ENCODE measurements at regions not wholly inside any gene's neighbourhood (a gene's known extent, or its start where the extent isn't known, plus 50 kb on each side); places are given as distances from the start of the nearest gene placed in this dataset.

DNA sequence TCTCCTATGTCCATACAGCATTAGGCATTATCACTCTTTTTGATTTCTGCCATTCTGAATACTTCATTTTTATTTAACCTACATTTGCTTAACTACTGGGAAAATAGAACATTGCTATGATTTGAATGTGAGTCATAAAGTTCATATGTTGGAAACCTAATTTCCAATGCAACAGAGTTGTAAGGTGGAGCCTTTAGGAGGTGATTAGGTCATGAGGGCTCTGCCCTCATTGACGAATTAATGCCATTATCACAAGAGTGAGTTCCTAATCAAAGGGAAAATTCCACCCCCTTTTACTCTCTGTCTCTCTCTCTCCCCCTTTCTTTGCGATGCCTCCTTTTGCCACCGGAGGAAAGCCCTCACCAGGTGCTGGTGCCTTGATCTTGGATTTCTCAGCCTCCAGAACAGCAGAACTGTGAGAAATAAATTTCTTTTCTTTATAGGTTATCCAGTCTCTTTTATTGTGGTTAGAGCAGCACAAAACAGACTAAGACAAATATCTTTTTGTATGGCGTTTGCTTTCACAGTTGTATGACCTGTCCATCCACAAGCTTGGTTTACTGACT lies 180.1 kb upstream of the ARID2 start:
- no peak for DNase-seq

GRCh38 chr12:45553204-45553603 lies 176.3 kb upstream of the ARID2 start:
- no peak for DNase-seq

GRCh38 chr12:45557016-45557415 lies 172.5 kb upstream of the ARID2 start:
- no peak for DNase-seq

DNA sequence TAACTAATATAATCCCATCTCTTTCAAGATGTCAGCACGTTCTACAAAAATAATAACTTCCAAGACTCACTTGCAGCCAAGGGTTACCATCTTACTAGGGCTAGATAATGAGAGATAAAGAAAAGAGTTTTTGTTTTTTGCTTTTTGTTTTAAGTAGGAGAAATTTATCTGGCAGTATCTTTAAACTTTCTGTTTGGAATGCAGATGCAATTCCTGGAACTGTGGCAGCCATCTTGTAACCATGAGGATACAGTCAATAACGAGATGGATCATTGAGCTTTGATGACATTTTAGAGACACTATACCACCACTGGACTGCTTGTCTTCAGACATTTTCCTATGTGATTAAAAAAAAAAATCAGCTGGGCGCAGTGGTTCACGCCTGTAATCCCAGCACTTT lies 171.2 kb upstream of the ARID2 start:
- no peak for DNase-seq

DNA sequence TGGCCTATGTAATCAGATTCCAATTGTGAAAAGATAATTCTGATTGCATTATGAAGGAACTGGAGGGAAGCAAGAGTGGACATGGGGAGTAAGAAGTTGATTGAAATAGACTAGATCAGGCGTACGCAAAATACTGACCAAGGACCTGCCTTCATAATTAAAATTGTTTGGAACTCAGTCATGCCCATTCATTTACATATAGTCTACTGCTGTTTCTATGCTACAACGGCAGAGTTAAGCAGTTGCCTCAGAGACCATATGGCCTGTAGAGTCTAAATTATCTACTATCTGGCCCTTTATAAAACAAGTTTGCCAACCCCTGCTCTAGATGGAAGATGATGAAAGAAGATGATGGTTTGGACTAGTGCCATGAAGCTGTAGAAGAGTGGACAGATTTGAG lies 170.0 kb upstream of the ARID2 start:
- no peak for DNase-seq

GRCh38 chr12:45560689-45561088 lies 168.8 kb upstream of the ARID2 start:
- no peak for DNase-seq

GRCh38 chr12:45561488-45561887 lies 168.0 kb upstream of the ARID2 start:
- no peak for DNase-seq

DNA sequence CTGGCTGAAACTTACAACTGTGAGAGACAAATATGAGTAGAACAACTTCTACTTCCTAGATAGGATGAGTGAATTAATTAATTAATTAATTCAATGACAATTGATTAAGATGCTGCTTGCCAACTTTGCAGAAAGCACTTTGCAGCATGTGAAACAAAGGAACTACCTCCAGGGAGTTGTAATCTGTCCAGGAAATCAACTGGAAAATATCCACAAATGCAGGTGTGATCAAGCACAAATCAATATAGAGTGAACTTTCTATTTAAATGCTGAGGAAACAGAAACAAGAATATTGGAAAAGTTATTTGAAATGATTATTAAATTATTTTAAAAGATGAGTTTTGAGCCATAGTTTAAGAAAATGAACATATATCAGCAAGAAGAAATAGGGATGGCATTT lies 163.9 kb upstream of the ARID2 start:
- DNase-seq = no peak

DNA sequence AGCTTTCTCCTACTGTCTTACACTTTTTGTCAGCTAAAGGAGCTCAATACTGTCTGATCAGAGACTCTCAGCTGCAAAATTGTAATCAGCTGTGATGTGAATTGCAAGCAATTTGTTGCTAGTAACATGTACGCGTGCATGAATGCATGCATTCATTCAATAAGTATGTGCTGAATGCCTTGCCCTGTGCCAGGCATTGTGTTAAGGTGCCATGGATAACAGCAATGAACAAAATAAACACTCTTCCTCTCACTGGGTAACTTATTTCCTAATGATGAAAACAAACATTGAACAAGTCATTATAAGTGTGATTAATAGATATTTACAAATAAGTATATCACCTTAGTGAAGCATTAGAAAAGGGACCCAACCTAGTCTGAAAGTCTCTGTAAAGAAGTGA lies 163.2 kb upstream of the ARID2 start:
- DNase-seq = no peak

DNA sequence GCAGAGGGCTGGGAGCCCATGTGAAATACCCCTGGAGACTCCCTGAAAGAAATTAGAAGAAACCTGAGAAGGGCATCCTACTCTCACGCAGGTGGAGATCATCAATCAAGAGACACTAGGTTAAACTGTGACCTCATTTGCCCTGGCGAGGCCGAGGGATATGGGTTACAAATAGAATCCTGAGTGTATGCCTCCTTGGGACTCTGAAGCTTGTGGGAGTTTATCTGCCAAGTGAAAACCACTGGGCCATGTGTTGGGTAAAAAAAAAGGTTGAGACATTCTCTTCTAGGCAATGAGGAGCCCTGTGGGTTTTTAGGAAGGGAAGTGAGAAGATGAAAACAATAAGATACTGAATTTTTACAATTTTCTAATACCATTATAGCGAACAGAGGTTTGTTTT lies 160.7 kb upstream of the ARID2 start:
- no peak for DNase-seq

DNA sequence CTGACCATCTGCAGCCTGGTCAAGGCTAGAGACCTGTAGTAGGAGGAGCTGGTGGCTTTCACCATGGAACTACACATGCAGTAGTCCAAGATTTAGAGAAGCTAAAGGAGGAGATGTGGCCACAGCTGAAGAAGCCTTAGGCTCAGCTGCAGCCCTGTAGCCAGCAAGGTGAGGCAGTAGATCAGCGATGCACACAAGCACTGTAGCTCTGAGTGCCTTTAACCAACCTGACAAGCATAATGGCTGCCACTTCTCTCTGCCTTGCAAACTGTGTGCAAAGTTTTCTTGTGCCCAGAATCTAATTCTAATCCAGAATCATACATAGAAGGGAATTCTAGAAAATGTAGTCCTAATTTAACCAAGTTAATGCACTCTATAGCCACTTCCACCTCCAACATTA lies 159.0 kb upstream of the ARID2 start:
- DNase-seq = no peak

DNA sequence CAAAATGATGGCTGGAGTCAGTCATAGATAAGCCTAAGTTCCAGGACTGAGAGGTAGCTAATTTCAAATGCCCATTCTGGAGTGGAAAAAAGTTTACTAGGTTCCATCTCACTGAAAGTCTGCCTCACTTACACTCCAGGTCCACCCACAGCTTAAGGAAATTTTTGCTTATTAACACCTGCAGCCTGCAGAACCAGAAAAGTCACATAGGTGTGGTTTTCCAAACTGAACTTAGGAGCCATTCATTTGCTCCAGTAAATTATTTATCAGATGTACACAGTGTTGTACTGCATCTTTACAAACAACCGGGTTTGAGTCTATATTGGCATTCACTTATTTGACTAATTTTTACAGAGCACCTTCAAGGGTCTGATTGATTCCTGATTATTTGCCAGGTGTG lies 157.4 kb upstream of the ARID2 start:
- no peak for DNase-seq

DNA sequence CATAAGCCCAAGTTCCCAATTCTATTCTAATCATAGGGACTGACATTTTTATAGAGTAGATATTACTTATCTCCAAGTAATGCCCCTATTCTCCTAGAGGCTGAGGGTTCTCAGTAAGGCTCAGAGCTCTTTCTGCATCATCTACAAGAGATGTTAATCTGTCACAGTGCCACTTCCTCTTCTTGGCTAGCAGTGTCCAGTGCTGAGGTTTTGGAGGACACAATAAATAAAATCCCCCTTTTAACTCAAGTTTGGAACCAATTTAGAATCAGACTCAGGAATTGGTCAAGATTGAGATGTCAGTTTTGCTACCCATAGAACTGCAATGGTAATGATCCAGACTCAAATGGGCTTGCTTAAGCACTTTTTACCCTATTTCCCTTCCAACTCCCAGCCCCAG lies 154.1 kb upstream of the ARID2 start:
- DNase-seq = no peak

- no peak for DNase-seq
These were observed 153.6 kb upstream of the ARID2 start for GRCh38 chr12:45575823-45576475.

DNA sequence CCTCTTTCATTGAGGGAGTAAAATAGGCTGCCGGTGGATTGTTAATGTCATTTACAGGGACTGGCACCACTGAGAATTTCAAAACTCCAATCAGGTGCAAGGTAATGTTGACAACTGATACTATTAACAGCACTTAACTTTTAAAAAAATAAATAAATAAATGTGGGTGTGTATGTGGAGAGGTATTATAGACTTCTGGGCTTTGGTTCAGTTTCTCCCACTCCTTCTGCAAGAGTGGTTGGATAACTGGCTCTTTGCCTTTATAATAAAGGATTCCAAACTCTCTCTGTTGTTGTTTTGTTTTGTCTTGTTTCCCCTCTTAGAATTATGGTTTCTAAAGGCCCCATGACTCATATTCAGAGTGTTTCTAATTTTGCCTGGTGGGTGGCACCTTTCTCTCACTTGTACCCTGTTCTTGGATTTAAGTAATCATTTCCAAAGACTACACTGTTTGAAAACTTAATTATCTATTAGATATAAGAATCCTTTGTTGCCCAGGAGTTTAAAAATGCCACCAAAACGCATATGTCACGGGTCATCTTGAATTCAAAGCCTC lies 151.6 kb upstream of the ARID2 start:
- DNase-seq = no peak

DNA sequence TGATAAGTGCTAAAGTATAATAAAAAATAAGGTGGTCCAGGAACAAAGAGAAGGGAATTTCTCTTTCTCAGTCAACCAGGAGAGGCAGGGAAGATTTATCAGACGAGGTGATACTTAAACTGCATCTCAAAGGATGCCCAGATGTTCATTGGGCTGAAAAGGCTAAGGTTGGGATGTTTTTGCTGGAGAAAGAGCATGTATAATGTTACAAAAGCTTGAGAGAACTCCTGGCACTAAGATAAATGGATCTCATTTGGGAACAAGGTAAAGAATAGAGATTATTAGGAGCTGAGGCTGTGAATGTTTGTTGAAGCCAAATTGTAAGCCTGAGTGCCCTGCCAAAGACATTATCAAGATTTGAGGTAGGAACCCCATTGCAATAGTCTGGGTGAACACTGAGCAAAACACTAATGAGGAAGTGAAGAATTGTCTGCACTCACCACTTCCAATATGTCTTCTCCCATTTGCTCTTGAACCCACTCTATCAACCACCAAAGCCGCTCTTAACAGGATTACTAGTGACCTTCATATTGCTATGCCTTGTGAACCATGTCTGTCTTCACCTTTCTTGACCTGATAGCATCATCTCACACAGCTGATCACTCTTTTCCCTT lies 149.0 kb upstream of the ARID2 start:
- no peak for DNase-seq

GRCh38 chr12:45581112-45581511 lies 148.4 kb upstream of the ARID2 start:
- DNase-seq = no peak

GRCh38 chr12:45582536-45582935 lies 147.0 kb upstream of the ARID2 start:
- no peak for DNase-seq

DNA sequence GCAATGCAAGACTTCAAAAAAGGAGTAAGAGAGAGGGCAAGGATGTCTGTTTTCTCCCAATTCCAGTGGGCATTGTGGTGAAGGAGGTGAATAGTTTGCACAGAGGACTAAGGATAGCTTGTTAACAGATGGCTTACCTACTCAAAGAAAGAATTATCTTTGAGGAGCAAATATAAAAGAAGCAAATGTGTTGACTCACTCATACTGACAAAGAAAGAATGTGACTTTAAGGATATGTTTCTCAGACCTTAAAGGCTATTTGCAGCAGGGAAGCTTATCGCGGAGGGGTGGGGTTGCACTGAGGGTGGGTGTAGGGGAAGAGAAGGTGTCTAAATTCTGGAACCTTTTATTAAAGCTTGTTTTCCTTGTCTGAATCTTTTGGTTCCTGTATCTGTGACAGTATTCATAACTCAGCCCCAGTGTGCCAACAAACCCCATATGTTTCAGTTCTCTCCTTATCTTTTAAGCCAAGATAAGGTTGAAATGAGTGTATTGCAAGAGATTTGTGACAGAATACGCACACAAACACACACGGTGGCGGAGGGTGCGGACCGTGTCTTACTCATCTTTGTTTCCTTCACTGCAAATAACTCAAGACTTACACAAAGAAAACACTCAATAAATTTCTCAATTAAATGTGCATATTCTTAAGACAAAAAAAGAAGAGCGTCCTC lies 146.4 kb upstream of the ARID2 start:
- DNase-seq = no peak

GRCh38 chr12:45584336-45584735 lies 145.2 kb upstream of the ARID2 start:
- DNase-seq = no peak

GRCh38 chr12:45585522-45586230 lies 143.8 kb upstream of the ARID2 start:
- DNase-seq = no peak

DNA sequence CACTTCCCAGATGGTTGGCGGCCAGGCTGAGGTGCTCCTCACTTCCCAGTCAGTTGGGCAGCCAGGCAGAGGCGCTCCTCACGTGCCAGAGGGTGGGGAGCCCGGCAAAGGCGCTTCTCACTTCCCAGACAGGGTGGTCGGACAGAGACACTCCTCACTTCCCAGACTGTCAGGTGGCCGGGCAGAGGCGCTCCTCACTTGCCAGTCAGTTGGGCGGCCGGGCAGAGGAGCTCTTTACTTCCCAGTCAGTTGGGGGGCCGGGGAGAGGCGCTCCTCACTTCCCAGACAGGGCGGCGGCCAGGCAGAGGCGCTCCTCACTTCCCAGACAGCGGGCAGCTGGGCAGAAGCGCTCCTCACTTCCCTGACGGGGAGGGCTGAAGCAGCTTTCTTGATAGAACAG lies 143.0 kb upstream of the ARID2 start:
- DNase-seq = no peak
